IPS DF 4.7 (cell line): ENCODE measurements at regions not wholly inside any gene's neighbourhood (a gene's known extent, or its start where the extent isn't known, plus 50 kb on each side); places are given as distances from the start of the nearest gene placed in this dataset.
"Not testable (repeated sequence)": the region's sequence is repeated elsewhere in the genome, so short reads cannot be mapped to it uniquely, and the experiment has no call there.

Experiments
- DNase-seq: peaks from one replicate; pipeline ENCODE4 v3.0.0-alpha.2; 2013; ENCODE audit warnings: low spot score; ENCODE audit errors: extremely low read depth

DNA sequence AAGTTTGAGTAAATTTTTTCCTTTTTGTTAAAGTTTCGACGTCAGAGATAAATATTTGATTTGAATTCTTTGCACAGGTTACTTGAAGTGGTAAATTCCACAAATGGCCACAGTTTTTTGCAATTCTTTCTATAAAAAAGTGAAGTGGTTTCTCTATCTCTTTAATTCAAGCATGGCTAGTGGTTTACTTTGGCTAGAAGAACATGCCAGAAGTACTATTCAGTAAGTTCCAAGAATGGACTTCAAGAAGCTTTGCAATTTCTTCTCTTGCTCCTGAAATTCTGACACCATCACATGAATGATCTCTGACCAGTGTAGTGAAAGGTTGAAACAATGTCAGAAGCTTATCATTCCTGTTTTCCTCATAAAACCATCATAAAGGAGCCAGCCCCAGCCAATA is 55.7 kb upstream of the RNPC3 start:
- no peak for DNase-seq

DNA sequence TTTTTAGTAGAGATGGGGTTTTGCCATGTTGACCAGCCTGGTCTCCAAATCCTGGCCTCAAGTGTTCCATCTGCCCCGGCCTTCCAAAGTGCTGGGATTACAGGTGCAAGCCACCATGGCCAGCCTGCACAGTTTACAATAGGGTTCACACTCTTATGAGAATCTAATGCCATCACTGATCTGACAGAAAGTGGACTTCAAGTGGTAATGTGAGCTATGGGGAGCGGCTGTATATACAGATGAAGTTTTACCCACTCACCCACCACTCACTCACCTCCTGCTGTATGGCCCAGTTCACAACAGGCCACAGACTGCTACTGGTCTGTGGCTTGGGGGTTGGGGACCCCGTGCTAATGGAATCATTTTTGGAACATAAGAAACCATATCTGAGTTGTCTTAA is 58.4 kb upstream of the RNPC3 start:
- no peak for DNase-seq

DNA sequence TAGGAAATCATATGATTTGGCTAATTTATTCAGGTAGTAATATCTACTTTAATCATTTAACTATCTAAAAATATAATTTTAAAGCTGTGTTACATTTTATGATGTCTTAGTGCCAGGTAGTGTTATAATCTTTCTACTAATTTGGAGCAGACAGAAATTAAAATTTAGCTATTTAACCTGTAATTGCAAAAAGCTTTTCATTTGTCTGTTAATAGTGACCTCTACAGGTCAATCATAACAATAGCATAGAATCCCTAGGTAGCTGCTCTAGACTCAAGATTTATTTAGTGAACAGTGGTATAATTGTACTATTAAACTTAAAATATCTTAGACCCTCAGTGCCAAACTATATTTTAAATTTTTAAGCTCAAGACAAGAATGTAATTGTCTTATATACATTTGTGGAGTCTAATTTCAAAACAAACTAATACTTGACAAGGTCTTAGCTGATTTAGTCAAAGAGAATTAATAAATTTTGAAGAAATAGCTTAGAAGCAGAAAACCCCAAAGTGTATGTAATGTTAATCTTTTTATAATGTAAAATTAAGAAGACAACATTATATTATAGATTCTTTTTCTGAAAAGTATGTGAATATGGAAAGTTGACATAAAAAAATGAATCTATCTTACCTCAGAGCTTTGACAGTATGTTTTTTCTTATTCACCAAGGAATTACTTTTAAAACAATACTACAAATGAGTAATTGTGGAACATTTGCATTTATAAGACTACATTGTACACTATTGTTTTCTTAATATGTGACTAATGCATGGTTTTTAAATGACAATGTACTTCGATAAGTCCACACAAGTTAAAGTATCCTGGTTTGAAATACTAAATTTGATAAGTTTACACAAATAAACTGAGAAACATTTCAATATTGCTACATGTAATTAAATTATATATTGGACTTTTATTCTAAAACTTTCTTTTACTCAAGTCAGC is 64.1 kb upstream of the RNPC3 start:
- DNase-seq, result no peak

DNA sequence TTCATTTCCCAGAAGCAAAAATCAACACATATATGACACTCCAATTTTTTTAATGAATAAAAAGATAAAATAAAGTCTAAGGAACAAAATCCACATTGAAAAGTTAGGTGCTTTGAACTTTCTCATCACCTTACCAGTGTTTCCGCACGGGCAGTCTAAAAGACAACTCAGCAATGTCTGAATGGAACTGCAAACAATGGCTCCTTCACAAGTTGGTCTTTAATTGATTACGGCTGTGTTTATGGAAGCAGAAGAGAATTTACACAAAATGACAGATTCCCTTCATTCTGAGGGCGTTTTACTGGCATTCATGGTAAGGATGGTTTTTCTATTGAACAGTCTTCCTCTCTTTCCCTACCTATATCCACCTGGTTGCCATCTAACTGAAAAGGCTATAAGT is 65.0 kb upstream of the RNPC3 start:
- DNase-seq, result no peak

DNA sequence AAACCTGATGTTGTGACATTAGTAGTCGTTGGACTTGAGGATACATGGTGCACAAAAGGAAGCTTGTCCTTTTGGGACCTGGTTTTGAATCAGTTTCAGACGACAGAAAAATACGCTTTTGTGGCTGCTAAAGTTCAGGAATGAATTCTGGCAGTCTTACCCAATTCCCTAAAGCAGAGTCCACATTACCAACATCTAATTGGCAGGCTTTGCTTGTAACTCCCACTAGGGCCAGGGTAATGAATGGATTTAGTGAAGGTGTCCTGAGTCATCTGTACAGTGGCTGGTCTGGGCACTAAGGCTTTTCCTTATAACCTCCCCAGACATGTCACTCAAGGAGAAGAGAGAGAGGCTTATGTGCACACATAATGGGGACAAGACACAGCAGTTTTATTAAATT is 66.2 kb upstream of the RNPC3 start:
- DNase-seq, result no peak

DNA sequence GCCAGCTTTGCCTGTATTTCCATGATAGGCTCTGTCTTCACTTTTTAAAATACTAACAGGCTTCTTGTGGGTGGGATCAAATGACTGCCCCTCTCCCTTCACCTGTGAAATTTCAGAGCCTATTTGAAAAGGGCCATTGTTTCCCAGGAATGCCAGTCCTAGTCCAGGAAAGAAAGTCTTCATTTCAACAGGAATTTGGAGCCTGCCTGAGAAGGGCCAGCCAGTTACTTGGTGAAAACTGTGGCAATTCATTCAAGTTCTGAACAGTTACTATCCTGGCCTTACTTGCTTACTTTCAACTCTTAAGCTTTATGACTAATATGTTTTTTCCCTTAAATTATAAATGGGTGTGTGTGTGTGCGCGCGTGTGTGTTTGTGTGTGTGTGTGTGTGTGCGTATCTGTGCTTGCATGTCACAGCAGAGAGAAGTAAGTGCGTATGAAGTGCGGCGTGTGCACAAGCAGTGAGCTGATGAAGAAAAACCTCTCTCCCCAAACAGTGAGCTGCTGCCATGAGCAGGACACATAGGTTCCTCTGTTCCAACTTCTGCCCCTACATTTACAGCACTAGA is 67.5 kb upstream of the RNPC3 start:
- DNase-seq, result no peak

DNA sequence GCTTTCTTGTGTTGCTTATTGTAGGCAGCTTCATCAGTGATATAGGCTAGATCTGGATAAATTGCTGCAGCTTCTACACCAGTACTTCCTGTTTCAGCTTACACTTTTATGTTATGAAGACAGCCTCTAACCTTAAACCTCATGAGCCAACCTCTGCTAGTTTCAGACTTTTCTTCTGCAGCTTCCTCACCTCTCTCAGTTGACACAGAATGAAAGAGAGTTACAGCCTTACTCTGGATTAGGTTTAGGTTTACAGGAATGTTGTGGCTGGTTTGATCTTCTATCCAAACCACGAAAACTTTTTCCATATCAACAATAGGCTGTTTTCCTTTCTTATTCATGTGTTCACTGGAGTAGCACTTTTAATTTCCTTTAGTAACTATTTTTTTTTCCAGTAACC is 76.9 kb upstream of the RNPC3 start:
- DNase-seq, result no peak

DNA sequence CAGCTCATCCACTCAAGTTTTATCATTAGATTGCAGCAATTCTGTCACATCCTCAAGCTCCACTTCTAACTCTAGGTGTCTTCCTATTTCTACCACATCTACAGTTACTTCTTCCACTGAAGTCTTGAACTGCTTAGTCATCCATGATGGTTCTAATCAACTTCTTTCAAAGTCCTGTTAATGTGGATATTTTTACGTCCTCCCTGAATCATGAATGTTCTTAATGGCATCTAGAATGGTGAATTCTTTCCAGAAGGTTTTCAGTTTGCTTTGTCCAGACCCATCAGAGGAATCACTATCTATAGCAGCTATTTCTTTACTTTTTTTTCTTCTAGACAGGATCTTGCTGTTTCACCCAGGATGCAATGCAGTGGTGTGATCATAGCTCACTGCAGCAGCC is 78.0 kb upstream of the RNPC3 start:
- no peak for DNase-seq

DNA sequence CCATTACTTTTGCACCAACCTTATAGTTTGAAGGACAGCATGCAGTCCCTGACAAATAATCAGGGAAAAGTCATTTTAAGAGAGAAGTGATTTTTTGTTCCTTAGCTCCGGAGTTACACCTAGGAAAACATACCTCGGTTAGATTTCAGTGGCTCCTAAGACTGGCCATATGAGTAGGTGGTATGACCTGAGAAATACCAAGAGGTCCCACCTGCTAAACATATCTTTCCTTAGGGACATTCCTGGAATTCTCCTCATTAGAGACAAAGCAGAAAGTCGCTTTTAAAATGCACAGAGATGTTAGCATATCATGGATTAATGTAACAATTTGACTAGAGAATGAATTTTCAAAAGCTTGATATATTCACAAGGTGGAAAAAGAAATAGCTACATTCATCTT is 84.2 kb upstream of the RNPC3 start:
- no peak for DNase-seq

DNA sequence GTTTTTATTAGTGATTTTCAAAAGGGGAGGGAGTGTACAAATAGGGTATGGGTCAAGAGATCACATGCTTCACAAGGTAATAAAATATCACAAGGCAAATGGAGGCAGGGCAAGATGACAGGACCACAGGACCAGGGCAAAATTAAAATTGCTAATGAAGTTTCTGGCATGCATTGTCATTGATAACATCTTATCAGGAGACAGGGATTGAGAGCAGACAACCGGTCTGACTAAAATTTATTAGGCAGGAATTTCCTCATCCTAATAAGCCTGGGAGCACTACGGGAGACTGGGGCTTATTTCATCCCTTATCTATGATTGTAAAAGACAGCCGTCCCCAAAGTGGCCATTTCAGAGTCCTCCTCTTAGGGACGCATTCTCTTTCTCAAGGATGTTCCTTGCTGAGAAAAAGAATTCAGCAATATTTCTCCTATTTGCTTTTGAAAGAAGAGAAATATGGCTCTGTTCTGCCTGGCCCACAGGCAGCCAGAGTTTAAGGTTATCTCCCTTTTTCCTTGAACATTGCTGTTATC is 88.9 kb upstream of the RNPC3 start:
- not testable (repeated sequence) for DNase-seq

DNA sequence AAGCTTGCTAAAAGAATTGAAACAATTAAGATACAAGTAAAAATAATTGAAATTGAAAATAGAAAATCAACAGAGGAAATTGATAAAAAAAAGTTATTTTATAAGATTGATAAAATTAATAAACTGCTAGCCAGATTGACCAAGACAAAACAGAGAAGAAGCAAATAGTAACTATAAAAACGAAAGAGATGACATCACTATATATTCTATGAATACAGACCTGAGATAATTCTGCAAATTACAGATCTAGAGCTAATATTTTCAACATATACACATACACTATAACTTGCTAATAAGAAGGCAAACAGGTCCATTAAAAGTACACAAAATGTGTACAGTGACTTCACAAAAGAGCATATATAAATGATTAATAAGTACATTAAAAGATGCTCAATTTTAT is 90.1 kb upstream of the RNPC3 start:
- no peak for DNase-seq

DNA sequence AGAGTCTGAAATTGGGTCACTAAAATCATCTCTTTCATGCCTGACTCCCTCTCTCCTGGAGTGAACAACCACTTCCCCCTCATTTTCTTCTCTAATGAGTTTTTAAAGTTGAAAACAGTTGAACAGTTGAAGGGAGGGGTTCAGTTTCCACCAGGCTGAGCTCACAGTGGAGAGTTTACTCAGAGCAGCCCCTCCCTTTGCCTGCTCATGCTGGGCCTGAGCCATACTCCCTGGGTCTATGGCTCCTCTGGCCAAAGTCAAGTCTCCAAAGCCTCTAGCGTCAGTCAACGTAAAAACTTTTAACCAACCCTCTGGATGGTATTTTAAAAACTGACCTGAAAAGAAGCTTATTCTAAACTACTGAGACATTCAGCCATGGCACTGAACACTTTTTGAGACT is 100.8 kb upstream of the RNPC3 start:
- DNase-seq, result no peak

DNA sequence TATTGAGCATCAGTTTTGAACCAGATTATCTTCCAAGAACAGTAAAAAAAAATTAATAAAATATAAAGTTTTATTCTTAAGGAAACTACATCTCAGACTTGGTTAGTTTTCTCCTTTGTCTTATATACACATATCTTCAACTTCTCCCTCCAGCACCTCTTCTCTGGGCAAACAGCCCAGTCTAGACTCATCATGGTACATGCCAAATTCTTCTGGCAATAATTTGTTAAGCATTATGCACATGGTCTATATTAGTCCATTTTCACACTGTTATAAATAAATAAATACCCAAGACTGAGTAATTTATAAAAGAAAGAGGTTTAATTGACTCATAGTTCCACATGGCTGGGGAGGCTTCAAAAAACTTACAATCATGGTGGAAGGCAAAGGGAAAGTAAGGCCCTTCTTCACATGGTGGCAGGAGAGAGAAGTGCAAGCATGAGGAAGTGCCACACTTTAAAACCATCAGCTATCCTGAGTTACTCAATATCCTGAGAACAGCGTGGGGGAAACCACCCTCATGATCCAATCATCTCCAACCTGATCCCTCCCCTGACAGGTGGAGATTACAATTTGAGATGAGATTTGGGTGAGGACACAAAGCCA is 108.7 kb upstream of the RNPC3 start:
- DNase-seq, result no peak

DNA sequence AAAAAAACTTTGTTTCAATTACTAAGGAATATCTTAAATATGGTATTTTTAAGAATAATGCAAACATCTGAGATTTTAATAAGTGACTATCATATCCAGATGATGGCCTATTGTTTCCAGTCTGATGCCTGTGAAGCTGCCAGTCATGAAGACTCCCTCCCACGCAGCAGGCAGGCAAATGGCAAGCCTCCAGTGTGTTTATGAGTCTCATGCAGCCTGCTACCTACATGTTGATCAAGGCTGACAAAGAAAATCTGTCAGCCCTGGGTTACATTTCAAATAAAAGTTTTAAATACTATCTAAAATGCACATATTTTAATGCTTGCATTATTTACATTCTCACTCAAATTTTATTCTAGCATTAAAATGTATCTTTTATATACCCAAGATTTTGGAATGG is 137.6 kb upstream of the RNPC3 start:
- no peak for DNase-seq

DNA sequence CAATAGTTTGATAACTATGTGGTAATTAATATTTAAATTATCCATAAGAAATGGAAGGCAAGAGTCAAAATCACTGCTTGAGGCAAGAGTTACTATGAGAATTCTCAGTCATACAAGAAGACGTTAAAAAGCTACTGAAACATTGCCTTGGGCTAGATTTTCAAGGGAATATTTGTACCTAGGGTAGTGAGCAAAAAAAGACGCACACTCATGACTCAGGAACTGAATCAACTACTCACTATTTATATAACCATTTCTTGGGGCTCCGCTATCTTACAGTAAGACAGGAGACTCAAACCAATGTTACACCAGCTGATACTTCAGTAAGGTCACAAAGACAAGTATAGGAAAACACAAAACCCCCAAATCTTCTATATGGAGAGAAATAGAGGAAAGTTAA is 151.5 kb upstream of the RNPC3 start:
- no peak for DNase-seq

DNA sequence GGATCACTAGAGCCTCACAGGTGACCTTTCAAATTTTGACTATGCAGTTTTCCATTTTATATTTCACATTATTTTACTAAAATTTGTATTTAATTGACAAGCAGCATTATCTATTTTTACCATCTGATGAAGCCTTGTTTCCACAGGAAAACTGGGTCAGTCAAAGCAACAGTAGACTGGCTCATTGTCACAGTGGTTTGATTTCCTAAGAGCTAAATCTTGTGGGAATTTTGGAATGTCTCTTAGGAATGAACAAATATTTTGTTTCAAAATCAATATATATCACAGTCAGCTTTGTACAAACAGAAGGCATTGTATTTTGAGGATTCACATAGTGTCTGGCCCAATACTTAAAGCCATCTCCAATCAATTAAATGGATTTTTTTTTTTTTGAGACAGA is 152.6 kb upstream of the RNPC3 start:
- DNase-seq, result no peak

DNA sequence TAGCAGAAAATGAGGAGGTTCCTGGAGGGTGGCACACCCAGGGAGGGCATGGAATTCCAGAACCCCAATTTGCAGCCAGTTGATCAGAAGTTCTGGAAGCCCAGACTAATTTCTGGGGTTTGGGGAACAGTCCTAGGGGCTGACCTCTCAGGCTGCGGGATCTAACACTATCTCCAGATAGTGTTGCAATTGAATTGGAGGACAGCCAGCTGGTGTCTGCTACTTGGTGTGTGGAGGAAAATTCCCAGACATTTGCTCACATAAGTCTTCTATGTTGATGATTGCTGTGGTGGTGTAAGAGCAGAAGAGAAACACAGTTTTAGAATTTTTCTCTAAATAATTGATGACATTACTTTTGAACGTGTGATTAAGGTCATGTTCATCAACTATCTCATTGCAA is 154.3 kb upstream of the RNPC3 start:
- DNase-seq, result no peak

DNA sequence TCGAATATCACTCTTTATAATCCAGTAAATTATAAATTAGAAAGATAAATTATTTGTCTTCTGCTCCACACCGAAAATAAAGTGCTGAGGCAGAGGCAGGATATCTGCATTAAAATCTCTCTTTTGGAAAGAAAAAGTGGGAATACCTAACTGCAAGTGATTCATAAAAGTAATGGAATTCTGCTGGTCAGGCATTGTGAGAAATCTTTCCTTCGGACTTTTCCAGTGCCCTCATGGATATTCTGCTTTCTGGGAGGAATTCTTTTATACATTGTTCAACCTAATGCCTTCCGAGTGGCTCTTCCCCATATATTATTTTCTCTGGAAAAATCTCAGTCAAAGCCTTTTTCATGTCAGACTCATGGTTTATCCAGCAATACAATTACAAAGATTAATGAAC is 158.3 kb upstream of the RNPC3 start:
- no peak for DNase-seq

DNA sequence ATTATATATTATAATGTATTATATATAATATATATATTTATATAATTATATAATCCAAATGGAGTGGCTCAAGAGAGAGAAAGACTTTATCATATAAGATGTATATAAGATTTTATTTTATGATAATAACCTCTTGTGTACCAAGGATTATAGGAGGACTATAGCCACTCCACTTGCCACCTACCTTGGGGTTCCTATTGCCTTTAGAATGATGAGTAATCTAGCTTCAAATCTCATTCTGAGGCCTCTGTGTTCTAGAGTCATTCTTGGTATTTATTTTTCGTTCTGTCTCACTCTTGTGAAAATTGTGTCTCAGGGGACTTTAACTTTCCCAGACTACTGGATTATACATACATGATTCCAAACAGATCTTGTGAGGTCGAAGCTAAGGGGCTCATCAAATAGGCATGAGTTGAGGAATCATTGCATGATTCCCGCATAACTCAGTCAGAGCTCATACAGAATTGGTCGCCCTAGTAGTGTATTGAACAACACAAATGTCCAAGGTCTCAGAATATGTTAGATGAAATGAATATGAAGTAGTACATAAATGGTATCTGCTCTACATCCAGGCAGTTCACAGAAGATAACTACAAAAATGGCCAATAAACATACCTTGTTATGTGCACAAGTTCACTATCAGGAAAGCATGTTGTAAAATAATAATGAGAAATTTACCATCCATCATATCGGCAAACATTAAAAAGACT is 159.5 kb upstream of the RNPC3 start:
- DNase-seq, result no peak

DNA sequence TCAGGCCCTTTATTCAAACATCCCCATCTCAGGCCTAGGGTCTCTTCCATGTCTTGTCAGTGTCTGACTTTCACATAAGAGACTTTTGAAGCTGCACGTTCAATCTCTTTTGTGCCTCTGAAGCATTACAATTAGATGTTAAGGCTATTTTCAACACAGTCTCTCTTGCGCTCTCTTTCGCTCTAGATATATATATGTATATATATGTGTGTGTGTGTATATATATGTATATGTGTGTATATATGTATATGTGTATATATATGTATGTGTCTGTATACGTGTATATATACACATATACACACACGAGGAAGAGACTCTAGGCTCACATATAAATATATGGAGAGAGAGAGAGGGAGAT is 162.5 kb upstream of the RNPC3 start:
- no peak for DNase-seq

DNA sequence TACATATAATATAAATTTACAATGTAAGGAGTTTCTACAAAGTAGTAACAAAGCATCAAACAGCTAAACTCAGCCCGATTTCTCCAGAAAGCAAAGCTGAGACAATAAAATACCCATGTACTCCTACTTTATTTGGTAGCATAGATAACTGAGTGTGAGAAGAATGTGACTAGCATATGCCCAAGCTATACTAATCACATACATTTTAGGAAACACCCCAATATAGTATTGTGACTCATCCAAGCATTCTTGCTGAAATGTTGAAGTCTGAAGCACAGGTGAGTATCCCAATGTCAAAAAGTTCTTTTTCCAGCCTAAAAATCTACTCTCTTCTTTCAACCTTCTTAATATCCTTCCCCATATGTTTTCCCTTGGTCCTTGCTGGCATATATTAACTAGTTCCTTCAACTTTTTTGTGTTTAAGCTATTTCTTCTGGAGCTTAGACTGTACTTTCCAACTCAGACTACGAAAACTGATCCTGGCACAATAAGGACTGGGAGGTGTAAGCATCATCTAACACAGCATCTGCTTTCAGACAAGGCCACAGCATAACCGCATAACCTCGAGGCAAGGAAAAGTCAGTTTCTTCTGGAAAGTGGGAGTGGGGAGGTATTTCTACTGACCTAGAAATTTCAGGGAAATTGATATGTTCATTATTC is 163.0 kb upstream of the RNPC3 start:
- DNase-seq, result no peak
